ENCODE measurements at regions not wholly inside any gene's neighbourhood (a gene's known extent, or its start where the extent isn't known, plus 50 kb on each side); places are given as distances from the start of the nearest gene placed in this dataset.

GRCh38 chr4:72858328-72858727 lies 211.2 kb downstream of the COX18 start:
- no peak overlapping the region for H2AFZ ChIP-seq (ENCODE audit: low read length)
- no CpG with 5 or more reads among the region's 4 CpGs for WGBS (ENCODE audit: extremely low coverage, insufficient read length, low lambda C conversion rate)
- no peak overlapping the region for H2BK5ac ChIP-seq (ENCODE audit: insufficient read length, low read length)
- H3K27me3 ChIP-seq (ENCODE audit: insufficient read depth, low read length): no peaks in the 10 kb centered on the region
- no peak overlapping the region for H3K18ac ChIP-seq (ENCODE audit: insufficient read length, low read depth, low read length)
- H2BK15ac ChIP-seq (ENCODE audit: low read depth, low read length): no peak overlapping the region
- H2BK20ac ChIP-seq (ENCODE audit: low read depth, low read length, poor library complexity, severe bottlenecking): no peak overlapping the region
- no peak overlapping the region for H3K4me3 Mint-ChIP-seq
- H4K5ac ChIP-seq (ENCODE audit: insufficient read length, low read depth, low read length): no peak overlapping the region
- no peaks in the 10 kb centered on the region; the same call in 1 of the 2 replicates for H3K27me3 Mint-ChIP-seq (ENCODE audit: low read depth)
- no peaks in the 10 kb centered on the region for H3K23me2 ChIP-seq (ENCODE audit: insufficient read length, low read depth, low read length, poor library complexity, severe bottlenecking)
- H2BK120ac ChIP-seq (ENCODE audit: low read depth, low read length, poor library complexity, severe bottlenecking): no peak overlapping the region
- no peaks in the 10 kb centered on the region for H3K9me3 Mint-ChIP-seq
- no peak overlapping the region for H2BK12ac ChIP-seq (ENCODE audit: insufficient read length, low read depth, low read length)
- H3K9me3 ChIP-seq (ENCODE audit: control insufficient read depth, low read depth, low read length): no peaks in the 10 kb centered on the region
- no peak overlapping the region for H3K4me2 ChIP-seq (ENCODE audit: insufficient read depth, insufficient read length, low read length)
- no peak overlapping the region for H3K14ac ChIP-seq (ENCODE audit: insufficient read depth, low read length)
- no peak overlapping the region for H3K27ac Mint-ChIP-seq
- DNase-seq: no peak
- H3K4ac ChIP-seq (ENCODE audit: low read depth, low read length): no peak overlapping the region
- H3K9ac ChIP-seq (ENCODE audit: extremely low read depth, insufficient read length, low read length): no peak overlapping the region
- no peak overlapping the region for H3T11ph ChIP-seq (ENCODE audit: low read length)
- no peak overlapping the region for H4K8ac ChIP-seq (replicated peaks; ENCODE audit: insufficient read length, low read depth, low read length)
- H3K79me1 ChIP-seq (ENCODE audit: insufficient read depth, low read depth, low read length, poor library complexity, severe bottlenecking): no peaks in the 10 kb centered on the region
- no peaks in the 10 kb centered on the region for H3K4me1 ChIP-seq (ENCODE audit: insufficient read depth, low read length)
- H3K23ac ChIP-seq (ENCODE audit: insufficient read length, low read depth, low read length): no peak overlapping the region
- TF ChIP-seq, protein P1, sequence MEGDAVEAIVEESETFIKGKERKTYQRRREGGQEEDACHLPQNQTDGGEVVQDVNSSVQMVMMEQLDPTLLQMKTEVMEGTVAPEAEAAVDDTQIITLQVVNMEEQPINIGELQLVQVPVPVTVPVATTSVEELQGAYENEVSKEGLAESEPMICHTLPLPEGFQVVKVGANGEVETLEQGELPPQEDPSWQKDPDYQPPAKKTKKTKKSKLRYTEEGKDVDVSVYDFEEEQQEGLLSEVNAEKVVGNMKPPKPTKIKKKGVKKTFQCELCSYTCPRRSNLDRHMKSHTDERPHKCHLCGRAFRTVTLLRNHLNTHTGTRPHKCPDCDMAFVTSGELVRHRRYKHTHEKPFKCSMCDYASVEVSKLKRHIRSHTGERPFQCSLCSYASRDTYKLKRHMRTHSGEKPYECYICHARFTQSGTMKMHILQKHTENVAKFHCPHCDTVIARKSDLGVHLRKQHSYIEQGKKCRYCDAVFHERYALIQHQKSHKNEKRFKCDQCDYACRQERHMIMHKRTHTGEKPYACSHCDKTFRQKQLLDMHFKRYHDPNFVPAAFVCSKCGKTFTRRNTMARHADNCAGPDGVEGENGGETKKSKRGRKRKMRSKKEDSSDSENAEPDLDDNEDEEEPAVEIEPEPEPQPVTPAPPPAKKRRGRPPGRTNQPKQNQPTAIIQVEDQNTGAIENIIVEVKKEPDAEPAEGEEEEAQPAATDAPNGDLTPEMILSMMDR (conservative IDR thresholded peaks at IDR 0.05): no peak
- H4K20me1 ChIP-seq (ENCODE audit: control insufficient read depth, insufficient read depth, insufficient read length): no peaks in the 10 kb centered on the region
- H3K79me2 ChIP-seq (ENCODE audit: insufficient read depth, low read length): no peaks in the 10 kb centered on the region
- no peak overlapping the region for H2AK5ac ChIP-seq (ENCODE audit: insufficient read length, low read length)
- H3K56ac ChIP-seq (ENCODE audit: insufficient read length, low read depth, low read length): no peak overlapping the region
- H3K4me1 Mint-ChIP-seq: no peaks in the 10 kb centered on the region
- no peak overlapping the region for H4K91ac ChIP-seq (ENCODE audit: insufficient read length, low read depth, low read length)
- no peak overlapping the region for H3K27ac ChIP-seq (ENCODE audit: insufficient read length, low read depth, low read length)
- peaks cover 0 to 4% (median 0%) of the 10 kb centered on the region in 3 experiments; a peak in 2 of 7 replicates for H3K36me3 Mint-ChIP-seq (ENCODE audit: insufficient read depth in 1 of 3, low read depth in 3 of 3)

Data from H9 (cell line).